Activated CD8-positive, alpha-beta T cell treated with anti-CD3 and anti-CD28 coated beads for 36 hours (primary cell): ENCODE measurements at regions not wholly inside any gene's neighbourhood (a gene's known extent, or its start where the extent isn't known, plus 50 kb on each side); places are given as distances from the start of the nearest gene placed in this dataset.

Source experiments
- ATAC-seq: fragments of 200-7000 bp; cut with Tn5 transposase; one replicate; pipeline ENCODE4 v1.10.0; 2021; ENCODE audit warnings: mild to moderate bottlenecking, moderate library complexity
- CTCF ChIA-PET: fragments of 350-600 bp; sonication (Branson Sonifier 250); formaldehyde crosslinking; loops from one replicate; lab custom pipeline; 2021; ENCODE audit warnings: antibody characterized with exemption; lab: Charles Lee
- POLR2A ChIA-PET: fragments of 350-600 bp; sonication (Branson Sonifier 250); formaldehyde crosslinking; loops from one replicate; lab custom pipeline; 2021; ENCODE audit warnings: antibody characterized with exemption; lab: Charles Lee
- DNase-seq: peaks from one replicate; pipeline ENCODE4 v3.0.0-alpha.2; 2020
- H3K27ac Mint-ChIP-seq: one replicate; pipeline ENCODE4 v1.8.0; 2021; ENCODE audit warnings: mild to moderate bottlenecking, mixed read lengths
- H3K27me3 Mint-ChIP-seq: one replicate; pipeline ENCODE4 v1.8.0; 2021; ENCODE audit warnings: mixed read lengths
- H3K36me3 Mint-ChIP-seq: one replicate; pipeline ENCODE4 v1.8.0; 2021; ENCODE audit warnings: low read depth, mixed read lengths
- H3K4me1 Mint-ChIP-seq: one replicate; pipeline ENCODE4 v1.8.0; 2021; ENCODE audit warnings: low read depth, mixed read lengths
- H3K4me3 Mint-ChIP-seq: one replicate; pipeline ENCODE4 v1.8.0; 2021; ENCODE audit warnings: mild to moderate bottlenecking, moderate library complexity, mixed read lengths
- H3K9me3 Mint-ChIP-seq: one replicate; pipeline ENCODE4 v1.8.0; 2021; ENCODE audit warnings: mixed read lengths
- intact Hi-C: fragments of 100-400 bp; cut with micrococcal nuclease; formaldehyde crosslinking; loops from one replicate; pipeline ENCODE4 v1.10.0; 2022
- TF ChIP-seq, protein P1 (sequence below): fragments of 200-600 bp; IDR thresholded peaks from one replicate; pipeline ENCODE4 v1.8.0; 2022; ENCODE audit warnings: antibody characterized with exemption, mild to moderate bottlenecking

DNA sequence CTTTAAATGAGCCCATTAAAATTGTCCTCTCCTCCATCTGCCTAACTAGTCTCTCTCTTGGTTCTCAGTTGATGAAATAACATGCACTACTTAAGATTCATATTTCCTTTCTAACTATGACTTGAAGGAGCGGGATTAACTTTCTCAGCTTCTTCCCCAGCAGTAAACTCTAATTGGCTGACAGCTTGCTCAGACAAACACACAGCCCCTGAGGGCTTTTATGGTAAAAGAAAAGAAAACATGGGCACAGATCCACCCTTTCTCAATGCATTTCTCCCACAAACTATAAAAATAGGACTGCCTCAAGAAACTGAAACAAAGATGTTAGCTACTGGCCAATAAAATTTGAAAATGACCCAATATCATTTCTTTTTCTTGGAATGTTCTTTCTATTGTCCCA, 703.1 kb downstream of the ADGRL2 start:
- CTCF ChIA-PET: no interaction called here
- intact Hi-C loops: no loop called here

DNA sequence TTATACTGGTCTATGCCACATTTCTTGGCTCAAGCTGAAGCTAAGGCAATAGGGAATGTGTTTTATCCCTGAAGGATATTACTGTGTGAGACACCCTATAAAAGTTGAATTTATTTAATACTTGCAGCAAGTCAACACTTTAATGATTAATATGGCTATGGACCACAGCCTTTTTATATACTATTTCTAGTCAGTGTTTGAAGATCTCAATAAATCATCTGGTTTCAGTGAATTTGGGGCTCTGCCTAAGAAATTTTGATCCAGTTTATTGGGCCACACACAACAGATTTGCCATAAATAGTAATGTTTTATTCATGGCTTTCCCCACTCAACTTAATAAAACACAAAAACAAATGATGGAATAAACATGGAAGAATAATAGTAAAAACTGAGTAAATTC, 698.3 kb downstream of the ADGRL2 start:
- ChIA-PET CTCF (no interaction called here), POLR2A (no interaction called here)
- Mint-ChIP-seq H3K27ac (no peak overlapping the region), H3K27me3 (peaks cover 2% of the 10 kb centered on the region), H3K4me1 (no peaks in the 10 kb centered on the region), H3K36me3 (no peaks in the 10 kb centered on the region), H3K4me3 (no peak overlapping the region), H3K9me3 (peaks cover 12% of the 10 kb centered on the region)
- no peak for DNase-seq
- ATAC-seq: no peak
- intact Hi-C loops: no loop called here
- TF ChIP-seq, protein P1, sequence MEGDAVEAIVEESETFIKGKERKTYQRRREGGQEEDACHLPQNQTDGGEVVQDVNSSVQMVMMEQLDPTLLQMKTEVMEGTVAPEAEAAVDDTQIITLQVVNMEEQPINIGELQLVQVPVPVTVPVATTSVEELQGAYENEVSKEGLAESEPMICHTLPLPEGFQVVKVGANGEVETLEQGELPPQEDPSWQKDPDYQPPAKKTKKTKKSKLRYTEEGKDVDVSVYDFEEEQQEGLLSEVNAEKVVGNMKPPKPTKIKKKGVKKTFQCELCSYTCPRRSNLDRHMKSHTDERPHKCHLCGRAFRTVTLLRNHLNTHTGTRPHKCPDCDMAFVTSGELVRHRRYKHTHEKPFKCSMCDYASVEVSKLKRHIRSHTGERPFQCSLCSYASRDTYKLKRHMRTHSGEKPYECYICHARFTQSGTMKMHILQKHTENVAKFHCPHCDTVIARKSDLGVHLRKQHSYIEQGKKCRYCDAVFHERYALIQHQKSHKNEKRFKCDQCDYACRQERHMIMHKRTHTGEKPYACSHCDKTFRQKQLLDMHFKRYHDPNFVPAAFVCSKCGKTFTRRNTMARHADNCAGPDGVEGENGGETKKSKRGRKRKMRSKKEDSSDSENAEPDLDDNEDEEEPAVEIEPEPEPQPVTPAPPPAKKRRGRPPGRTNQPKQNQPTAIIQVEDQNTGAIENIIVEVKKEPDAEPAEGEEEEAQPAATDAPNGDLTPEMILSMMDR: no peak

More for the DNA sequence above, 703.1 kb downstream of the ADGRL2 start:
- H3K9me3 Mint-ChIP-seq: no peaks in the 10 kb centered on the region
- POLR2A ChIA-PET: no interaction called here
- no peak overlapping the region for H3K27ac Mint-ChIP-seq
- H3K36me3 Mint-ChIP-seq: no peaks in the 10 kb centered on the region
- no peak overlapping the region for H3K4me3 Mint-ChIP-seq
- H3K4me1 Mint-ChIP-seq: no peaks in the 10 kb centered on the region
- DNase-seq (no peak), ATAC-seq (no peak)
- TF ChIP-seq, protein P1: no peak
- H3K27me3 Mint-ChIP-seq: peaks cover 2% of the 10 kb centered on the region

DNA sequence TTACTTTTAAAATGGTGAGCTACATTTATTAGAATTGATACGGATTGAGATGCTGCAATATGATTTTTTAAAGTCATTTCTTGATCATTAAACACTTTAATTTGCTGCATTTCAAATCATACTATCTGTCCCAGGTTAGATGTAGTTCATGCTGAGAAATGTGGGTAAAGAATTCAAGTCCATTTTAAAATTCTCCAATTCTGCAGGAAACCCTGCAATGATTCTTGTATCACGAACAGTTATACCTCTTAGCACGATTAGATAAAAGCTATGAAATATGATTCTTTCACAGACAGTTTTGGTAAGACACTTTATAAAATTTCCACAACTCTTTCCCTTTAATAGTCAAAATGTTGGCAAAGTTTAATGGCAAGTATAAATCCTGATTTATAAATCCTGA, 693.4 kb downstream of the ADGRL2 start:
- H3K4me3 Mint-ChIP-seq: no peak overlapping the region
- DNase-seq: no peak
- ATAC-seq: no peak
- H3K4me1 Mint-ChIP-seq: no peaks in the 10 kb centered on the region
- ChIA-PET CTCF (no interaction called here), POLR2A (no interaction called here)
- TF ChIP-seq, protein P1: no peak
- no peaks in the 10 kb centered on the region for H3K27me3 Mint-ChIP-seq
- intact Hi-C loops: no loop called here
- peaks cover 14% of the 10 kb centered on the region for H3K9me3 Mint-ChIP-seq
- H3K27ac Mint-ChIP-seq: no peak overlapping the region
- no peaks in the 10 kb centered on the region for H3K36me3 Mint-ChIP-seq

DNA sequence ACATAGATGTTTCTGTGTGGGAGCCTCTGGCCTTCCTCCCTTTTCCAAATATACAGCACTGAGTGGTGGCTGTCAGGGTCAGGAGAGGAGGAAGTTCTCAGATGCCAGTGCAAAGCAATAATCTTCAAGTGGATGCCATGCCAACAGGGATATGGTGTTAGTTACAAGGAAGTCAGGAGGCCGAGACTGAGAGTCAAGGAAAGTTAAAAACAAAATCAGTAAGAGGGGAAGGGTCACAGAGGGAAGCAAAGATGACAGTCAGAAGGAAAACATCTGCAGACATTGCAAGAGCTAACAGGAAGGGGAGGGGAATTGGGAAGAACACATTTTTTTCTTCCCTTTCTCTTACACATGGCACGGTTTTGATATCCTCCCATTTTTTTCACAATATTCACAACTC, 691.4 kb downstream of the ADGRL2 start:
- H3K36me3 Mint-ChIP-seq: no peaks in the 10 kb centered on the region
- intact Hi-C loops: no loop called here
- no peaks in the 10 kb centered on the region for H3K4me1 Mint-ChIP-seq
- peaks cover 12% of the 10 kb centered on the region for H3K9me3 Mint-ChIP-seq
- no peak overlapping the region for H3K4me3 Mint-ChIP-seq
- H3K27me3 Mint-ChIP-seq: no peaks in the 10 kb centered on the region
- ATAC-seq (no peak), DNase-seq (no peak)
- POLR2A ChIA-PET: no interaction called here
- no peak overlapping the region for H3K27ac Mint-ChIP-seq
- TF ChIP-seq, protein P1: no peak
- CTCF ChIA-PET: no interaction called here

DNA sequence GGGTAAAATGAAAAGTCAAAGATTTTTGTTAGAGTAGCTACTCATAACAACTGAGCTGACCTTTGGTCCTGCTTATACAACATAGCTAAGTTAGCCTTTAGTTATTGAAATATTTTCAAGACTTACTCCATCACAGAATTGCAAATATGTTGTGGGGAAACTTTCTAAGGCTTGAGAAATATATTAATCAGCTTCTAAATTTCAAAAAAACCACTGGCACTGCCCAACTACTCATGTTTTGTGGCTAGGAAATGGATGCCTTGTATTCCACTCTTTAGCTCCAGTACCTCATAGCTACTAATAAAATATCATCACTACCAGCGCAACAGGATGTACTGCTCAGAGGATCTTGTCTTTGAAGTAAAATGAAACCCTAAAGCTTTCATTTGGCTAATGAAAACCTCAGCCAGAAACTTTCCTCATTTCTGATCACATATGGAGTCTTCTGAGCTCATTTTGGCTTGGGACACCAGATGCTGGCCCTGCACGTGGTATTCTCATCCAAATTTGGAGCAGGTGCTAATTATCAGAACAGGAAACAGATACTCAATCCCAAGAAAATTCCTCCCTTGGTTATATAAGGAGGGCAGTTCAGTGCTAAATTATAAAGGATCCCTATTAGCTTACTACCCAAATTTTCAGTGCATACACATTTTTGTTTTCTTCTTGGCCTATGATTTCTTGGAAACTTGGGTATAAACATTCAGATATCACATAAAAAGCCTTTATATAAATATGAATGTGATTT, 690.7 kb downstream of the ADGRL2 start:
- no peak overlapping the region for H3K27ac Mint-ChIP-seq
- peaks cover 11% of the 10 kb centered on the region for H3K9me3 Mint-ChIP-seq
- ChIA-PET CTCF (no interaction called here), POLR2A (no interaction called here)
- no peaks in the 10 kb centered on the region for H3K36me3 Mint-ChIP-seq
- no peaks in the 10 kb centered on the region for H3K4me1 Mint-ChIP-seq
- ATAC-seq (no peak), DNase-seq (no peak)
- intact Hi-C loops: no loop called here
- no peak overlapping the region for H3K4me3 Mint-ChIP-seq
- no peaks in the 10 kb centered on the region for H3K27me3 Mint-ChIP-seq
- TF ChIP-seq, protein P1: no peak
